Stomach (tissue), 8 donors: ENCODE measurements at regions not wholly inside any gene's neighbourhood (a gene's known extent, or its start where the extent isn't known, plus 50 kb on each side); places are given as distances from the start of the nearest gene placed in this dataset.
"Not testable (repeated sequence)": the region's sequence is repeated elsewhere in the genome, so short reads cannot be mapped to it uniquely, and the experiment has no call there.

Experiments
- DNase-seq, 2 donors: peaks; one replicate each; pipeline versions ENCODE4 v3.0.0 to v3.0.0-alpha.2; 2013 to 2019
- H3K27ac ChIP-seq, 5 donors: fragments of 200-600 bp in 4 of 5; sonication (generic) in 4 of 5; one replicate each; pipeline ENCODE4 v1.5.1; 2013 to 2019; ENCODE audit warnings: mild to moderate bottlenecking in 1 of 5, moderate library complexity in 1 of 5
- H3K27me3 ChIP-seq, 3 donors: fragments of 200-600 bp; sonication (generic); one replicate each; pipeline ENCODE4 v1.5.1; 2017 to 2019; ENCODE audit warnings: mixed run types in 1 of 3
- H3K36me3 ChIP-seq, 4 donors: fragments of 200-600 bp; sonication (generic); 1 replicate in 3 of 4; 2 replicates in 1 of 4; pipeline ENCODE4 v1.5.1; 2016 to 2019
- H3K4me1 ChIP-seq, 4 donors: fragments of 200-600 bp; sonication (generic); one replicate each; pipeline ENCODE4 v1.5.1; 2016 to 2019
- H3K4me3 ChIP-seq, 4 donors: fragments of 200-600 bp; sonication (generic) in 3 of 4; one replicate each; pipeline ENCODE4 v1.5.1; 2016 to 2019; ENCODE audit warnings: mild to moderate bottlenecking in 1 of 4
- H3K9me3 ChIP-seq, 4 donors: fragments of 200-600 bp; sonication (generic); one replicate each; pipeline ENCODE4 v1.5.1; 2016 to 2019
- EP300 ChIP-seq: sonication (generic); formaldehyde crosslinking; IDR thresholded peaks from one replicate; pipeline ENCODE4 v1.6.1; 2017; ENCODE audit warnings: antibody characterized with exemption
- POLR2A ChIP-seq, 4 donors: fragments of 450-650 bp; IDR thresholded peaks; one replicate each; pipeline ENCODE4 v1.6.1; 2016; ENCODE audit warnings: antibody characterized with exemption in 4 of 4, control low read depth in 2 of 4, mild to moderate bottlenecking in 1 of 4, moderate library complexity in 1 of 4
- POLR2AphosphoS5 ChIP-seq, 3 donors: sonication (generic); formaldehyde crosslinking; IDR thresholded peaks; one replicate each; pipeline ENCODE4 v1.6.1; 2016; ENCODE audit warnings: antibody characterized with exemption in 3 of 3
- WGBS, 5 donors: extraction: QIAGEN DNeasy Blood & Tissue Kit in 3 of 5; methylation state at CpG; one replicate each; pipeline versions ENCODE4 v1.1.5 to v1.1.7; 2013 to 2018; 5-methylcytosine and 5-hydroxymethylcytosine counted together
- intact Hi-C: fragments of 100-400 bp; cut with DNase I; formaldehyde crosslinking; loops from one replicate; pipeline ENCODE4 v1.15.1; 2023; ENCODE audit warnings: low total_unique reads
- TF ChIP-seq, protein P1 (sequence below), 7 experiments: fragments of 450-650 bp in 4 of 7; fragments of 200-600 bp in 3 of 7; sonication (generic) in 3 of 7; IDR thresholded peaks; one replicate each; pipeline ENCODE4 v1.5.1; 2016 to 2019; ENCODE audit warnings: antibody characterized with exemption in 7 of 7, control low read depth in 2 of 7, mild to moderate bottlenecking in 1 of 7
- donor health status: healthy with polysubstance abuse.
- donor health status: Bipolar disorder and iron deficiency.
- donor health status: healthy.

DNA sequence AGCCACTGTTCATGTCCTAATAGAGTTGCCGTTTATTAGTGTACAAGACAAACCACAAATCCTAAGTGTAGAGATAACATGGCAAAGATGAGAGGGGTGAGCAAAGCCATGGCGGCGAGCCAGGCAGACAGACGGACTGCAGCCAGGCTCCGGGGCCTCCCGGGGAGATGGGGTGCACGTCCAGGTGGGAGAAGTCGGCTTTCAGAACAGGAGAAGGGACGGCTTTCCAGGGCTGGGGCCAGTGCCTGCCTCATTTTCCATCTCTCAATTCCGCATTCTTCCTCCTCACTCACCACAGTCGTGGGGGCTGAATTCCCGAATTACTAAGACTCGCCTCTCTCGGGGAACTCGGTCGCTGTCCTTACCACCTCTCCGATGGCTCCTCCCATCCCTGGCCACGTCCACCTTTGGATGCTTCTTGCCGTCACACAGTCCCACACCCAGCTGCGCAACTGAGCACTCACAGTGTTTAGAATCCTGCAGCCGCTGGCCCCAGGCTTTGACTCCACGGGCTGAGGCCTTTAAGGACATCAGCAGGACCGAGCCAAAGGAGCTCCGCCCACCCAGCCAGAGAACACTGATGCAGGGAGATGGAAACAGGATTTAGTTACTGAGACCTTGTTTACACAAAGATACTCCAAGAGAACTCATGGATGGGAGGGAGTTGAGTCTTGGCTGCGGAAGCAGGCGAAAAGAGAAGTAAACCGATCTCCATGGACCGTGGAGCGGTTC lies 59.7 kb downstream of the RNF112 start:
- peak overlapping the region; percentile 52 to 83 (median 73) for H3K27ac ChIP-seq
- H3K9me3 ChIP-seq = no peaks in the 10 kb centered on the region
- H3K27me3 ChIP-seq = no peaks in the 10 kb centered on the region
- intact Hi-C loops = no loop called here
- peaks cover 0 to 9% (median 2%) of the 10 kb centered on the region in 4 donors for H3K4me1 ChIP-seq
- peak overlapping the region; percentile 7 to 26 (median 20) for H3K4me3 ChIP-seq
- TF ChIP-seq EP300 = peak; percentile 63
- TF ChIP-seq POLR2A (IDR thresholded peaks at IDR 0.05) = no peak
- TF ChIP-seq, protein P1, sequence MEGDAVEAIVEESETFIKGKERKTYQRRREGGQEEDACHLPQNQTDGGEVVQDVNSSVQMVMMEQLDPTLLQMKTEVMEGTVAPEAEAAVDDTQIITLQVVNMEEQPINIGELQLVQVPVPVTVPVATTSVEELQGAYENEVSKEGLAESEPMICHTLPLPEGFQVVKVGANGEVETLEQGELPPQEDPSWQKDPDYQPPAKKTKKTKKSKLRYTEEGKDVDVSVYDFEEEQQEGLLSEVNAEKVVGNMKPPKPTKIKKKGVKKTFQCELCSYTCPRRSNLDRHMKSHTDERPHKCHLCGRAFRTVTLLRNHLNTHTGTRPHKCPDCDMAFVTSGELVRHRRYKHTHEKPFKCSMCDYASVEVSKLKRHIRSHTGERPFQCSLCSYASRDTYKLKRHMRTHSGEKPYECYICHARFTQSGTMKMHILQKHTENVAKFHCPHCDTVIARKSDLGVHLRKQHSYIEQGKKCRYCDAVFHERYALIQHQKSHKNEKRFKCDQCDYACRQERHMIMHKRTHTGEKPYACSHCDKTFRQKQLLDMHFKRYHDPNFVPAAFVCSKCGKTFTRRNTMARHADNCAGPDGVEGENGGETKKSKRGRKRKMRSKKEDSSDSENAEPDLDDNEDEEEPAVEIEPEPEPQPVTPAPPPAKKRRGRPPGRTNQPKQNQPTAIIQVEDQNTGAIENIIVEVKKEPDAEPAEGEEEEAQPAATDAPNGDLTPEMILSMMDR (IDR thresholded peaks at IDR 0.05) = no peak
- peak in 2 of 3 donors; percentile 43 to 73 for TF ChIP-seq POLR2AphosphoS5 (IDR thresholded peaks at IDR 0.05)
- peak; percentile 35 to 81 for DNase-seq
- no peaks in the 10 kb centered on the region for H3K36me3 ChIP-seq
- 41 to 52% (median 50%) methylated on average over 29 of the region's 29 CpGs for WGBS, 5 donors

DNA sequence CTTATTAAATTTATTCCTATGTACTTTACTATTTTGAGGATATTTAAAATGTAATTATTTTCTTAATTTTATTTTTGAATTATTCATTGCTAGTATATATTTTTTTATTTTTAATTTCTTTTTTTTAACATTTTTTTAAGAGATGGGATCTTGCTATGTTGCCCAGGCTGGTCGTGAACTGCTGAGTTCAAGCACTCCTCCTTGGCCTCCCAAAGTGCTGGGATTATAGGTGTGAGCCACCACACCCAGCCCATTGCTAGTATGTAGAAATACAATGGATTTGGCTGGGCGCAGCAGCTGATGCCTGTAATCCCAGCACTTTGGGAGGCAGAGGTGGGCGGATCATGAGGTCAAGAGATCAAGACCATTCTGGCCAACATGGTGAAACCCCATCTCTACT lies 59.2 kb upstream of the SLC47A1 start:
- H3K36me3 ChIP-seq, H3K4me3 ChIP-seq, DNase-seq, H3K9me3 ChIP-seq, H3K27ac ChIP-seq, H3K4me1 ChIP-seq, intact Hi-C loops, H3K27me3 ChIP-seq: not testable (repeated sequence)
- 87 to 95% (median 91%) methylated on average over 3 of the region's 3 CpGs for WGBS, 5 donors

DNA sequence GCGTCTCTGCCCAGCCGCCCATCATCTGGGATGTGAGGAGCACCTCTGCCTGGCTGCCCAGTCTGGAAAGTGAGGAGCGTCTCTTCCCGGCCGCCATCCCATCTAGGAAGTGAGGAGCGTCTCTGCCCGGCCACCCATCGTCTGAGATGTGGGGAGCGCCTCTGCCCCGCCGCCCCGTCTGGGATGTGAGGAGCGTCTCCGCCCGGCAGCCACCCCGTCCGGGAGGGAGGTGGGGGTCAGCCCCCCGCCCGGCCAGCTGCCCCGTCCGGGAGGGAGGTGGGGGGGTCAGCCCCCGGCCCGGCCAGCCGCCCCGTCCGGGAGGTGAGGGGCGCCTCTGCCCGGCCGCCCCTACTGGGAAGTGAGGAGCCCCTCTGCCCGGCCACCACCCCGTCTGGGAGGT lies 57.9 kb upstream of the SLC47A1 start:
- H3K27ac ChIP-seq, H3K4me1 ChIP-seq, H3K36me3 ChIP-seq, H3K4me3 ChIP-seq, DNase-seq, H3K27me3 ChIP-seq, intact Hi-C loops, H3K9me3 ChIP-seq: not testable (repeated sequence)
- WGBS, 5 donors = 86 to 98% (median 92%) methylated on average over 3 to 28 of the region's 31 CpGs

DNA sequence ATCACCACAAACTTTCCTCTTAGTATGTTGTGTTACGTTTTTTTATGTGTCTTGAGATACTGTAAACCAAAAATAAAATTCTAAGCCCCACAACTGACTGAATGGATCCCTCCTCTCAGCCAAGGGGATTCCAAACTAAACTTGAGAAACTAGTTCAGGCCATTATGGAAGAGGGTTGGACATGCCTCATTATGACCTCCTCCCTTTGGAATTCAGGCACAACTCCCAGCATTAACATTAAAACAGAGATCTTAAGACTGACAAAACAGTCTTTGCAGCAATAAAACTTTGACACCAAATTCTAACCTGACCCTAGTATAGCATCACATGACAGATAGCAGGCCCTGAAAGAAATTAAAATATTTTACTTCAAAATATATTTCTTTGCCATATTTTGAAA lies 51.1 kb upstream of the SLC47A1 start:
- WGBS, 5 donors = 36 to 57% (median 44%) methylated on average over 1 of the region's 1 CpG
- Histone ChIP-seq H3K36me3 (no peaks in the 10 kb centered on the region), H3K4me3 (no peak overlapping the region), H3K4me1 (peaks cover 0 to 24% (median 5%) of the 10 kb centered on the region in 4 donors), H3K27ac (peak overlapping the region in 3 of 5 donors; percentile 35 to 75 (median 60)), H3K9me3 (no peaks in the 10 kb centered on the region), H3K27me3 (no peaks in the 10 kb centered on the region)
- intact Hi-C loops = no loop called here
- TF ChIP-seq POLR2A (IDR thresholded peaks at IDR 0.05) = no peak
- TF ChIP-seq, protein P1 (IDR thresholded peaks at IDR 0.05) = no peak
- no peak for TF ChIP-seq POLR2AphosphoS5 (IDR thresholded peaks at IDR 0.05)
- TF ChIP-seq EP300 = no peak
- DNase-seq = peak in 1 of 2 donors; percentile 74
